HepG2 (cell line): ENCODE measurements at regions not wholly inside any gene's neighbourhood (a gene's known extent, or its start where the extent isn't known, plus 50 kb on each side); places are given as distances from the start of the nearest gene placed in this dataset.

Experiments
- ATAC-seq: fragments of 200-7000 bp; cut with Tn5 transposase; 3 replicates; pipeline ENCODE4 v1.9.1; 2020; ENCODE audit warnings: mild to moderate bottlenecking, moderate library complexity
- BruUV-seq: library from RNA; stranded (reverse); fragments of 400-500 nt; replicated peaks from 2 replicates; lab custom pipeline; 2021; lab: Mats Ljungman, UMichigan
- CTCF ChIA-PET: fragments of 300-600 bp; formaldehyde crosslinking; extraction: SDS; loops from one replicate; lab custom pipeline; 2021; ENCODE audit warnings: low total read pairs, inconsistent platforms, low intra/inter-chr PET ratio; lab: Yijun Ruan, JAX
- POLR2A ChIA-PET: fragments of 350-600 bp; sonication (Branson Sonifier 250); formaldehyde crosslinking; loops from one replicate; lab custom pipeline; 2020; ENCODE audit warnings: antibody characterized with exemption, inconsistent platforms; lab: Yijun Ruan, JAX
- DNase-seq: peaks from one replicate; pipeline ENCODE4 v3.0.0-alpha.2; 2015; ENCODE audit warnings: low spot score
- FAIRE-seq: peaks from 3 replicates; lab custom pipeline; 2011; peaks lifted over from hg19 to GRCh38; lab: Jason Lieb, UNC
- H2AFZ ChIP-seq: one replicate; pipeline ENCODE4 v1.6.1; 2011; ENCODE audit warnings: low read length, inconsistent platforms
- H3K27ac ChIP-seq: fragments of 300-600 bp; 3 replicates; pipeline ENCODE4 v1.8.0; 2011; ENCODE audit warnings: mixed run types, mild to moderate bottlenecking, mixed read lengths, low read length, inconsistent platforms; ENCODE audit not compliant: insufficient read depth; ENCODE audit errors: extremely low read length
- H3K27me3 ChIP-seq, 2 experiments: fragments of 200-600 bp in 1 of 2; 2 replicates in 1 of 2; 3 replicates in 1 of 2; pipeline versions ENCODE4 v1.6.0 to v1.8.0; 2011; ENCODE audit warnings: low read length in 2 of 2, mild to moderate bottlenecking in 2 of 2, moderate library complexity in 2 of 2, inconsistent platforms in 1 of 2; ENCODE audit not compliant: insufficient read depth in 2 of 2, control insufficient read depth in 1 of 2
- H3K36me3 ChIP-seq, 2 experiments: fragments of 200-600 bp in 1 of 2; replicated peaks in 1 of 2; 2 replicates in 1 of 2; 3 replicates in 1 of 2; pipeline versions ENCODE4 v1.5.1 to v1.8.0; 2011; ENCODE audit warnings: low read length in 2 of 2, inconsistent platforms in 1 of 2; ENCODE audit not compliant: insufficient read depth in 2 of 2, control insufficient read depth in 1 of 2
- H3K4me1 ChIP-seq: 2 replicates; pipeline ENCODE4 v1.5.1; 2012; ENCODE audit warnings: low read length, inconsistent platforms; ENCODE audit not compliant: insufficient read depth
- H3K4me2 ChIP-seq: 2 replicates; pipeline ENCODE4 v1.6.0; 2011; ENCODE audit warnings: low read depth, low read length, inconsistent platforms
- H3K4me3 ChIP-seq, 3 experiments: fragments of 200-600 bp in 1 of 3; sonication (generic), shearing (Covaris generic) in 1 of 3; replicated peaks in 1 of 3; 2 replicates each; pipeline ENCODE4 v1.5.1; 2011 to 2016; ENCODE audit warnings: low read length in 3 of 3, inconsistent platforms in 2 of 3, low read depth in 2 of 3, mild to moderate bottlenecking in 2 of 3, control low read depth in 1 of 3, mixed read lengths in 1 of 3; ENCODE audit not compliant: insufficient read depth in 1 of 3
- H3K79me2 ChIP-seq: one replicate; pipeline ENCODE4 v1.6.1; 2011; ENCODE audit warnings: low read length, inconsistent platforms; ENCODE audit not compliant: insufficient read depth
- H3K9ac ChIP-seq: 2 replicates; pipeline ENCODE4 v1.6.0; 2011; ENCODE audit warnings: mild to moderate bottlenecking, low read depth, low read length, inconsistent platforms; ENCODE audit not compliant: insufficient read depth
- H3K9me3 ChIP-seq: 2 replicates; pipeline ENCODE4 v1.5.1; 2012; ENCODE audit warnings: mild to moderate bottlenecking, low read length
- H4K20me1 ChIP-seq: 2 replicates; pipeline ENCODE4 v1.6.0; 2011; ENCODE audit warnings: inconsistent platforms, mild to moderate bottlenecking, low read length, moderate library complexity; ENCODE audit not compliant: insufficient read depth
- ARHGAP35 ChIP-seq: sonication (generic); formaldehyde crosslinking; IDR thresholded peaks from 2 replicates; pipeline ENCODE4 v1.9.0; 2022; ENCODE audit warnings: mild to moderate bottlenecking, inconsistent platforms, moderate library complexity, missing genetic modification reagents, borderline replicate concordance
- ELF3 ChIP-seq: IDR thresholded peaks from 2 replicates; pipeline ENCODE4 v1.6.1; 2016; ENCODE audit warnings: missing genetic modification reagents, missing compliant biosample characterization
- EP300 ChIP-seq, 3 experiments: sonication (generic) in 1 of 3; formaldehyde crosslinking in 1 of 3; IDR thresholded peaks; 2 replicates each; pipeline versions ENCODE4 v1.5.1 to v1.6.1; 2011 to 2020; ENCODE audit warnings: low read depth in 2 of 3, low read length in 2 of 3, borderline replicate concordance in 1 of 3, improper control_type of control experiment in 1 of 3, mild to moderate bottlenecking in 1 of 3, missing genetic modification reagents in 1 of 3, moderate library complexity in 1 of 3
- MAX ChIP-seq: IDR thresholded peaks from 2 replicates; pipeline ENCODE4 v1.6.1; 2012; ENCODE audit warnings: inconsistent platforms
- NFKBIZ ChIP-seq: IDR thresholded peaks from 2 replicates; pipeline ENCODE4 v1.6.1; 2018; ENCODE audit warnings: missing genetic modification reagents, missing compliant biosample characterization
- PAF1 ChIP-seq: IDR thresholded peaks from 2 replicates; pipeline ENCODE4 v1.6.1; 2016; ENCODE audit warnings: missing genetic modification reagents, missing compliant biosample characterization
- TFE3 ChIP-seq: IDR thresholded peaks from 2 replicates; pipeline ENCODE4 v1.6.1; 2016
- YY1 ChIP-seq: IDR thresholded peaks from 2 replicates; pipeline ENCODE4 v1.6.1; 2011; ENCODE audit warnings: low read length, low read depth, moderate library complexity, mild to moderate bottlenecking; ENCODE audit not compliant: insufficient read depth, insufficient replicate concordance
- ZBTB49 ChIP-seq: sonication (generic); formaldehyde crosslinking; IDR thresholded peaks from 2 replicates; pipeline ENCODE4 v1.4.0; 2020; ENCODE audit warnings: missing genetic modification reagents, borderline replicate concordance
- ZMAT5 ChIP-seq: sonication (generic); formaldehyde crosslinking; IDR thresholded peaks from 2 replicates; pipeline ENCODE4 v1.5.0; 2020; ENCODE audit warnings: mild to moderate bottlenecking, low read depth, missing genetic modification reagents, borderline replicate concordance
- ZNF776 ChIP-seq: sonication (generic); formaldehyde crosslinking; IDR thresholded peaks from 2 replicates; pipeline ENCODE4 v1.4.0; 2020; ENCODE audit warnings: mild to moderate bottlenecking, missing genetic modification reagents
- WGBS: methylation state at CpG from one replicate; pipeline ENCODE4 v1.1.6; 2017; ENCODE audit warnings: low lambda C conversion rate; 5-methylcytosine and 5-hydroxymethylcytosine counted together
- in situ Hi-C: cut with HindIII; loops from 2 replicates; pipeline ENCODE4 v1.10.0; 2017; ENCODE audit warnings: low pct_unique_long_range_greater_than_20kb; ENCODE audit not compliant: extremely low pct_ligation_motif_present
- intact Hi-C: fragments of 100-400 bp; cut with micrococcal nuclease; formaldehyde crosslinking; loops from one replicate; pipeline ENCODE4 v1.10.0; 2022; ENCODE audit not compliant: unreplicated experiment

- no peak for TF ChIP-seq TFE3 (CRISPR knock-in tag)
- TF ChIP-seq, all 625 proteins: peak for 0
Observed at GRCh38 chr1:187840557-187840956, 1011.8 kb downstream of the PLA2G4A start (continued).

- Histone ChIP-seq H3K27ac (no peak overlapping the region), H3K4me3 (no peak overlapping the region), H3K79me2 (no peaks in the 10 kb centered on the region), H2AFZ (no peak overlapping the region), H3K4me2 (no peak overlapping the region), H3K9ac (no peak overlapping the region), H3K9me3 (no peaks in the 10 kb centered on the region), H3K4me1 (no peaks in the 10 kb centered on the region), H4K20me1 (no peaks in the 10 kb centered on the region), H3K36me3 (no peaks in the 10 kb centered on the region), H3K27me3 (no peaks in the 10 kb centered on the region)
- no peak for DNase-seq
- TF ChIP-seq NFKBIZ (no peak), MAX (no peak), ELF3 (no peak), ARHGAP35 (CRISPR knock-in tag) (no peak), ZMAT5 (CRISPR knock-in tag) (no peak), PAF1 (CRISPR knock-in tag) (no peak), EP300 (IDR thresholded peaks at IDR 0.05; ENCODE audit: low read depth in 2 of 2, low read length in 2 of 2) (no peak), EP300 (CRISPR knock-in tag; IDR thresholded peaks at IDR 0.05; ENCODE audit: borderline replicate concordance) (no peak), ZNF776 (CRISPR knock-in tag) (no peak), ZBTB49 (CRISPR knock-in tag) (no peak), YY1 (no peak)
- in situ Hi-C loops = no loop called here
- no TSS peak for BruUV-seq
- FAIRE-seq = no peak
- ChIA-PET CTCF (no interaction called here), POLR2A (no interaction called here)
- ATAC-seq = no peak
- 3% methylated on average over 5 of the region's 7 CpGs for WGBS
- intact Hi-C loops = no loop called here
Observed at GRCh38 chr1:187842406-187843165, 1013.8 kb downstream of the PLA2G4A start.
